HepG2 (cell line): ENCODE measurements at regions not wholly inside any gene's neighbourhood (a gene's known extent, or its start where the extent isn't known, plus 50 kb on each side); places are given as distances from the start of the nearest gene placed in this dataset.

Experiments
- AGO2 ChIP-seq: fragments of 200-400 bp; formaldehyde crosslinking; optimal IDR thresholded peaks from 2 replicates; pipeline ENCODE3; 2017; ENCODE audit warnings: mild to moderate bottlenecking, low read depth, low read length, moderate library complexity
- ATF6 ChIP-seq: sonication (generic); formaldehyde crosslinking; conservative IDR thresholded peaks from 2 replicates; pipeline ENCODE4 v1.4.0; 2020; ENCODE audit warnings: missing genetic modification reagents
- ATF7 ChIP-seq, 2 experiments: fragments of 450-650 bp in 1 of 2; sonication (generic) in 1 of 2; formaldehyde crosslinking in 1 of 2; IDR thresholded peaks; 2 replicates each; pipeline versions ENCODE4 v1.4.0 to v1.6.1; 2016 to 2020; ENCODE audit warnings: antibody characterized with exemption in 1 of 2, mild to moderate bottlenecking in 1 of 2, missing genetic modification reagents in 1 of 2
- IKZF5 ChIP-seq: IDR thresholded peaks from 2 replicates; pipeline ENCODE4 v1.6.1; 2018; ENCODE audit warnings: missing genetic modification reagents, mild to moderate bottlenecking, missing compliant biosample characterization
- REL ChIP-seq: sonication (generic); formaldehyde crosslinking; conservative IDR thresholded peaks from 2 replicates; pipeline ENCODE4 v1.8.0; 2022; ENCODE audit warnings: mild to moderate bottlenecking, missing genetic modification reagents, moderate library complexity
- SMC3 ChIP-seq: IDR thresholded peaks from 2 replicates; pipeline ENCODE4 v1.6.1; 2011; ENCODE audit warnings: low read length, improper control_type of control experiment
- ZEB1 ChIP-seq: IDR thresholded peaks from 2 replicates; pipeline ENCODE4 v1.6.1; 2012; ENCODE audit warnings: mild to moderate bottlenecking, low read depth, inconsistent platforms; ENCODE audit not compliant: insufficient replicate concordance
- ZFP1 ChIP-seq: IDR thresholded peaks from 2 replicates; pipeline ENCODE4 v1.6.1; 2016
- ZNF121 ChIP-seq: sonication (generic); formaldehyde crosslinking; IDR thresholded peaks from 2 replicates; pipeline ENCODE4 v1.5.0; 2020; ENCODE audit warnings: mild to moderate bottlenecking, missing genetic modification reagents
- ZNF326 ChIP-seq: sonication (generic); formaldehyde crosslinking; IDR thresholded peaks from 2 replicates; pipeline ENCODE4 v1.4.0; 2020; ENCODE audit warnings: missing genetic modification reagents, borderline replicate concordance
- ZNF607 ChIP-seq: sonication (generic); formaldehyde crosslinking; IDR thresholded peaks from 2 replicates; pipeline ENCODE4 v1.5.1; 2020; ENCODE audit warnings: missing genetic modification reagents, mild to moderate bottlenecking, borderline replicate concordance
- ZNF687 ChIP-seq: sonication (generic); formaldehyde crosslinking; IDR thresholded peaks from 2 replicates; pipeline ENCODE4 v1.5.1; 2020; ENCODE audit warnings: mild to moderate bottlenecking, missing genetic modification reagents, moderate library complexity
- TF ChIP-seq, protein P1 (sequence below): sonication (generic); formaldehyde crosslinking; conservative IDR thresholded peaks from 2 replicates; pipeline ENCODE4 v1.8.1; 2023; ENCODE audit warnings: missing genetic modification reagents
- TF ChIP-seq, protein P2 (sequence below): sonication (generic); formaldehyde crosslinking; conservative IDR thresholded peaks from 2 replicates; pipeline ENCODE4 v1.4.0; 2020; ENCODE audit warnings: missing genetic modification reagents
- TF ChIP-seq, protein P3 (sequence below): sonication (generic); formaldehyde crosslinking; IDR thresholded peaks from 2 replicates; pipeline ENCODE4 v1.5.0; 2020; ENCODE audit warnings: missing genetic modification reagents, mild to moderate bottlenecking, borderline replicate concordance
- TF ChIP-seq, protein P4 (sequence below): sonication (generic); formaldehyde crosslinking; IDR thresholded peaks from 2 replicates; pipeline ENCODE4 v1.9.0; 2021; ENCODE audit warnings: missing genetic modification reagents, mild to moderate bottlenecking, borderline replicate concordance

GRCh38 chrX:30992381-30992904, 79.4 kb downstream of the FTHL17 start (continued):
- TF ChIP-seq, protein P1, sequence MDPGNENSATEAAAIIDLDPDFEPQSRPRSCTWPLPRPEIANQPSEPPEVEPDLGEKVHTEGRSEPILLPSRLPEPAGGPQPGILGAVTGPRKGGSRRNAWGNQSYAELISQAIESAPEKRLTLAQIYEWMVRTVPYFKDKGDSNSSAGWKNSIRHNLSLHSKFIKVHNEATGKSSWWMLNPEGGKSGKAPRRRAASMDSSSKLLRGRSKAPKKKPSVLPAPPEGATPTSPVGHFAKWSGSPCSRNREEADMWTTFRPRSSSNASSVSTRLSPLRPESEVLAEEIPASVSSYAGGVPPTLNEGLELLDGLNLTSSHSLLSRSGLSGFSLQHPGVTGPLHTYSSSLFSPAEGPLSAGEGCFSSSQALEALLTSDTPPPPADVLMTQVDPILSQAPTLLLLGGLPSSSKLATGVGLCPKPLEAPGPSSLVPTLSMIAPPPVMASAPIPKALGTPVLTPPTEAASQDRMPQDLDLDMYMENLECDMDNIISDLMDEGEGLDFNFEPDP (CRISPR knock-in tag), result no peak
- no peak for TF ChIP-seq AGO2
- TF ChIP-seq ZNF607 (CRISPR knock-in tag), result no peak
- TF ChIP-seq, protein P2, sequence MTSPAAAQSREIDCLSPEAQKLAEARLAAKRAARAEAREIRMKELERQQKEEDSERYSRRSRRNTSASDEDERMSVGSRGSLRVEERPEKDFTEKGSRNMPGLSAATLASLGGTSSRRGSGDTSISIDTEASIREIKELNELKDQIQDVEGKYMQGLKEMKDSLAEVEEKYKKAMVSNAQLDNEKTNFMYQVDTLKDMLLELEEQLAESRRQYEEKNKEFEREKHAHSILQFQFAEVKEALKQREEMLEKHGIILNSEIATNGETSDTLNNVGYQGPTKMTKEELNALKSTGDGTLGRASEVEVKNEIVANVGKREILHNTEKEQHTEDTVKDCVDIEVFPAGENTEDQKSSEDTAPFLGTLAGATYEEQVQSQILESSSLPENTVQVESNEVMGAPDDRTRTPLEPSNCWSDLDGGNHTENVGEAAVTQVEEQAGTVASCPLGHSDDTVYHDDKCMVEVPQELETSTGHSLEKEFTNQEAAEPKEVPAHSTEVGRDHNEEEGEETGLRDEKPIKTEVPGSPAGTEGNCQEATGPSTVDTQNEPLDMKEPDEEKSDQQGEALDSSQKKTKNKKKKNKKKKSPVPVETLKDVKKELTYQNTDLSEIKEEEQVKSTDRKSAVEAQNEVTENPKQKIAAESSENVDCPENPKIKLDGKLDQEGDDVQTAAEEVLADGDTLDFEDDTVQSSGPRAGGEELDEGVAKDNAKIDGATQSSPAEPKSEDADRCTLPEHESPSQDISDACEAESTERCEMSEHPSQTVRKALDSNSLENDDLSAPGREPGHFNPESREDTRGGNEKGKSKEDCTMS (CRISPR knock-in tag), result no peak
- no peak for TF ChIP-seq ATF7 (IDR thresholded peaks at IDR 0.05)
- TF ChIP-seq ATF7 (CRISPR knock-in tag; IDR thresholded peaks at IDR 0.05), result no peak
- no peak for TF ChIP-seq ZNF687 (CRISPR knock-in tag)
- no peak for TF ChIP-seq ATF6
- no peak for TF ChIP-seq REL (CRISPR knock-in tag)
- TF ChIP-seq ZEB1, result no peak
- no peak for TF ChIP-seq ZNF326
- TF ChIP-seq, protein P3, sequence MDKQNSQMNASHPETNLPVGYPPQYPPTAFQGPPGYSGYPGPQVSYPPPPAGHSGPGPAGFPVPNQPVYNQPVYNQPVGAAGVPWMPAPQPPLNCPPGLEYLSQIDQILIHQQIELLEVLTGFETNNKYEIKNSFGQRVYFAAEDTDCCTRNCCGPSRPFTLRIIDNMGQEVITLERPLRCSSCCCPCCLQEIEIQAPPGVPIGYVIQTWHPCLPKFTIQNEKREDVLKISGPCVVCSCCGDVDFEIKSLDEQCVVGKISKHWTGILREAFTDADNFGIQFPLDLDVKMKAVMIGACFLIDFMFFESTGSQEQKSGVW, result no peak
- TF ChIP-seq IKZF5, result no peak
- no peak for TF ChIP-seq ZFP1 (CRISPR knock-in tag)
- TF ChIP-seq, protein P4, sequence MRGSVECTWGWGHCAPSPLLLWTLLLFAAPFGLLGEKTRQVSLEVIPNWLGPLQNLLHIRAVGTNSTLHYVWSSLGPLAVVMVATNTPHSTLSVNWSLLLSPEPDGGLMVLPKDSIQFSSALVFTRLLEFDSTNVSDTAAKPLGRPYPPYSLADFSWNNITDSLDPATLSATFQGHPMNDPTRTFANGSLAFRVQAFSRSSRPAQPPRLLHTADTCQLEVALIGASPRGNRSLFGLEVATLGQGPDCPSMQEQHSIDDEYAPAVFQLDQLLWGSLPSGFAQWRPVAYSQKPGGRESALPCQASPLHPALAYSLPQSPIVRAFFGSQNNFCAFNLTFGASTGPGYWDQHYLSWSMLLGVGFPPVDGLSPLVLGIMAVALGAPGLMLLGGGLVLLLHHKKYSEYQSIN, result no peak
- TF ChIP-seq ZNF121 (CRISPR knock-in tag), result no peak
- TF ChIP-seq SMC3, result no peak
